KBM-7 (cell line): ENCODE measurements at regions not wholly inside any gene's neighbourhood (a gene's known extent, or its start where the extent isn't known, plus 50 kb on each side); places are given as distances from the start of the nearest gene placed in this dataset.
"Not testable (repeated sequence)": the region's sequence is repeated elsewhere in the genome, so short reads cannot be mapped to it uniquely, and the experiment has no call there.

ENCODE experiments used
- DNase-seq: peaks from one replicate; pipeline ENCODE4 v3.0.0-alpha.2; 2015
- in situ Hi-C: fragments of 300-500 bp; cut with MboI; formaldehyde crosslinking; loops from 2 replicates; pipeline ENCODE4 v1.14.3; 2020; ENCODE audit warnings: low sequenced_read_pairs, low pct_unique_long_range_greater_than_20kb, mixed read lengths

DNA sequence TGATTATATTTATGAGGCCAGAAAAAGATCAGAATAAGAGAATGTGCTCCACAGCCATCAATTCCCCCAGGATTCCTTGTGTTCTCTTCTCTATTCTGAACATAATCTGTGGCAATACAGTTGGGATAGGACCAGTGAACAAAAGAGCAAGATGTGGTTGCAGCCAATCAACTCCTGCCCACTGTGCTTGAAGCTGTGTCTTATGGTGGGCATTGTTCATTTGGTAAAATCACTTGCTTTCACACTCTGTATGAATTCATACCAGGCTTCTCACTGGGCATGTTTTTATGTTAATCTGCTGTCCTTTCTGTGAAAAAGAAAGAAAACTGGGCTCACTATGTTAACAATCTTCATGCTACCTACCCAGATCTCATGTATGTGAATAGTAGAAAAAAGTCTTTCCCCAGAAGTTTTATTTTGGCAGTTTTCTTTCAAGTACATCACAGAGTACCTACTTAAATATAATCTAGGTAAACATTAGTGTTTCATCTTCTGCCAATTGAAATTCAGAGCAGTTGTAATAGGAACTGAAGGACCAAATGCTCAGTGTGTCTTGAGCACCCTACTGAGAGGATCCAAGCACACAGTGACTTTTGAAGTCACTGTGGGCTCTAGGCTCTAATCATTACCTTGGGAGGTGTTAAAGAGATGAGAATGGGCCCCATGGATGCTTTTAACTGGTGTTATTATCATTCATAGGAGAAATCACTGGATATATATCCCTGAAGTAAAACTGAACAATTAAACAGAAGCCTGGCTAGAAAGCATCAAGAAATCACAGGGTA lies 429.2 kb upstream of the TRAM1L1 start:
- in situ Hi-C loops: no loop called here
- no peak for DNase-seq

DNA sequence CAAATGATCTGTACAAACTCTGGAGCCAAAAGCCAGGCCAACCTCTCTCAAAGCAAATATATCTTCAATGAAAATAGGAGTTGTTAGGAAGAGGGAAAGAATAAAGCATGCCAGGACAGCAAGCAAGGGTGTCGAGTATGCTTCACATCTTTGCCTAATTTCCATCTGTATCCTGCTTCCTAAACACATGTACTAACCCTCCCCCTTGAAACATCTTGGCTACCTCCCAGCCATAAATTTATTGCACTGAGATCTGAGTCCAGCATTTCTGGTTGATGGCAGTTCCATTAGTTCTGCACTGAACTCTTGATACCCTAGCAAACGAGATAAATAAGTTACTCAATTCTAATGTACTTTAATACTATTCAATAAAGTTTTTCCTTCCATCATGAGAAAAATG lies 430.5 kb upstream of the TRAM1L1 start:
- no peak for DNase-seq
- in situ Hi-C loops: no loop called here

DNA sequence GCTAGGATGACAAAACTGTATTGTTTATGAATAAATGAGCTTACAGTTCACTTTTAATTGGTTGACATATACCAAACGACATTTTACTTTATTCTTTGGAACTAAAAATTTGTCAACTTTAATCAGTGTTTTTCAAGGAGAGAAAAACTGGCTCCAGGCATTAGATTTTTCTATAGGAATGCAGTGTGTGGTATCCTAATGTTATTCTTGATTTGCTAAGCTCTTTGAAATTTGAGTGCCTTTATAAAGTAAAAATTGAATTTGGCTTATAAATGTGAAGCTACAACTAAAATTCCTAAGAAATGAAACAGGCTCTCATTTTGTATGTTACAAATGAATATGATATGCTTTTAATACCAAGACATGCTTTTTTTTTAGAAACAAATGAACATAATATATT lies 442.2 kb upstream of the TRAM1L1 start:
- no peak for DNase-seq
- in situ Hi-C loops: no loop called here

DNA sequence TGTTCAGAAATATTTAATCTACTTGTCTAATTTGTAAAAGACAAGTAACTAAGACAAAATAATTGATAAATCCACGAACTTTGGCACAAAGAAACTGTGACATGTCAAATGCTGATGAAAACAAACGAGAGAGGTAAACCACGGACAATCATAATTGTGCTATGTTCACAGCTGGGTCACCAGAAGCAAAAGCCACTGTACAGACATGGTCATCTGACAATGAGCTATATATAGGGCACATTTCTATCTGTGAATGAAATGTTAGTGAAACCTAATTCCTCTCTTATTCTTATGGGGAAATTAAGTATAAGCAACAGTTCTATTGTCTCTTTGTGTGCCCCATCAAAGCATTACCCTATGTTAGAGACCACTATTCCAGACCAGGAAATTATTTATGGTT lies 444.0 kb upstream of the TRAM1L1 start:
- in situ Hi-C loops: no loop called here
- DNase-seq: no peak

DNA sequence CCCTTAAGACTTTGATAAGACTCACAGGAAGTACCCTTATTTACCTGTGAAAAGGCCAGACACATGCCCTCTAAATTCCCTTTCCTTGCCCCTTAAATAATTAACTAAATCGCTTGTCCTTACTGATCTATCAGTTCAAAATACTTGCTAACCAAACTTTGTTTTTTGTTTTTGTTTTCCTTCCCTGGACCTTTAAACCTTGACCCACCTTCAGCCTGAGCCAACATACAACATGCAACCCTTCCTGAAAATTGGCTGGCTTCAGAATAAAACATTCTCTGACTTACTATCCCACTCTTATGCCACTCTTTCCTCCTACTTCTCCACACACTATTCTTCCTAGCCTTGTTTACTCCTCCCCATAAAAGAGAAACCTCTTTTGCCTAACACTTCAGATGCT lies 448.1 kb upstream of the TRAM1L1 start:
- no peak for DNase-seq
- in situ Hi-C loops: no loop called here

GRCh38 chr4:117545039-117545438 lies 459.7 kb upstream of the TRAM1L1 start:
- in situ Hi-C loops: no loop called here
- DNase-seq: no peak

- in situ Hi-C loops: no loop called here
- no peak for DNase-seq
These were observed 464.1 kb upstream of the TRAM1L1 start for GRCh38 chr4:117549524-117549923.

DNA sequence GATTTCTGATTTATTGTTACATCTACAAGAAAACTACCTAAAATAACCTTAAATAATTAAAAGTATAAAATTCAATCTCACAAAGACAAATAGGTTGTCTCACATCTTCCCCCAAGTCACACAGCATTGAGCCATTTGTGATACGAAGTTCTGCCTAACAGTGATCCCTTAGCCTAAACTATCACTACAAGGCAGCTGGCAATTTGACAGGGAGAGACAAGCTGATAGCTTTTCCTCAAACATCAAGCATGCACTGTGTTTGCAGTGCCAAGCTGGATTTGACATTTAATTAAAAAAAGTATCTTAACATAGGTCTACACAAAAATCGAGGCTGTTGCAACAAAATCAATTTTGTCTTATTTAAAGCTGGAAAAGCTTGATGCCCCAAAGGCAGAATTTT lies 464.7 kb upstream of the TRAM1L1 start:
- no peak for DNase-seq
- in situ Hi-C loops: no loop called here

- in situ Hi-C loops: no loop called here
- peak; percentile 15 for DNase-seq
These were observed 474.0 kb upstream of the NDST3 start for GRCh38 chr4:117560329-117560728.

DNA sequence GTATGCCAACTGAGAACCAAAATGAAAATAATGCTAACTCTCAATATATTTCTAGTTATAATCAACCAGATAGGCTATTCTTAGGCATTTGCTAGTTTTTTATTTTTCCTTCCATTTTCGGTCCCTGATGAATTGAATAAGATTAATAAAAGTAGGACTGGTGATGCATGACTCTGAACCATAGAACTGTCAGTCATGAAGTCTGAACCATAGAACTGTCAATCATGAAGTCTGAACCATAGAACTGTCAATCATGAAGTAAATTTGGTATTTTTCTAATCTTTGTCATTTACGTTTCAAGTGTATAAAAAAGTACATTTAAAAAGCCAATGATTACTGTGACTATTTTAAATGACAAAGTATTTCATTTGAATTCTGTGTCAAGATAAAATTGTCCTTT lies 460.2 kb upstream of the NDST3 start:
- no peak for DNase-seq
- in situ Hi-C loops: no loop called here

- in situ Hi-C loops: no loop called here
- no peak for DNase-seq
These were observed 458.4 kb upstream of the NDST3 start for GRCh38 chr4:117575850-117576249.

DNA sequence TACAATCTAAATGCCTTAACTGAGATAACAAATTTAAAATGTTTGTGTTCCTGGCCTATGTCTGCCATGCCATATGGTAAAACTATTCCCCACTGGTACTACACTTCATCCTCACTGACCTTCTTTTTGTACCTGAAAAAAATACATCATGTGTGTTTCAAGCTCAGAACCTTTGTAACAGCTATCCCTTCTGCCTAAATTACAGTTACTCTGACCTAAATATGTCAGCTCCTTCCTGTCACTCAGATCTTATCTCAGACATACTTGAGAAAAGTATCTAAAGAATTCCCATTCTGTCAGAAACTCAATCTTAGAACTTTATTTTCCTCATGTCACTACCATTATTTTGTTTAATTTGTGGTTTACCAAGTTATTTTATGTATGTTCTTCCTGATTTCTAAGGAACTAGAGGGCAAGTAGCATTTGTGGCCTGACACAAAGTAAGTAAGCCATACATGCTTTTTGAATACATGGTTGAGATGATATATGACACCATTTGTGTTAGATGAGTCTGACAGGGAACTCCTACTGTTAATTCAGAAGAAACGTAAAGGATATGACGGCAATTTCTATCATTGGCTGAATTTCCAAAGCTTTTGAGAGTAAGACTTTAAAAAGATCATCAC lies 456.5 kb upstream of the NDST3 start:
- in situ Hi-C loops: no loop called here
- peak; percentile 7 for DNase-seq

DNA sequence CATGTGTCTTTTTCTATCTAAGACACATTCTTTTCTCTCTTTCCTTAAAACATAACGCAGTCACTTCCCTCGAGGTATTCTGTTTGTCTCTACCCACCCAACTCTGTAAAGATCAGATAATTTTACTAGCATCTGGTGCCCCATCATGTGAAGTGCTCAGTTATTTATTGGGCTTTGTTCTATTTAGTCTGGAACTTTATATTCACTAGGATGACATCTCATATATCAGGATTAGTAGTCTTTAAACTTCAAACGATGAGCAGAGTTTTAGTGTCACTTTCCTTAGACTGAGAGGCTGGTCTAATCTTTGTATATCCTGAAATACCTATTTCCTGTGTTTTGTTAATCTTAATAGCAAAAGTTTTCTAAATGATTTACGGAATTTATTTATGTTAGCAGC lies 445.5 kb upstream of the NDST3 start:
- DNase-seq: no peak
- in situ Hi-C loops: no loop called here

DNA sequence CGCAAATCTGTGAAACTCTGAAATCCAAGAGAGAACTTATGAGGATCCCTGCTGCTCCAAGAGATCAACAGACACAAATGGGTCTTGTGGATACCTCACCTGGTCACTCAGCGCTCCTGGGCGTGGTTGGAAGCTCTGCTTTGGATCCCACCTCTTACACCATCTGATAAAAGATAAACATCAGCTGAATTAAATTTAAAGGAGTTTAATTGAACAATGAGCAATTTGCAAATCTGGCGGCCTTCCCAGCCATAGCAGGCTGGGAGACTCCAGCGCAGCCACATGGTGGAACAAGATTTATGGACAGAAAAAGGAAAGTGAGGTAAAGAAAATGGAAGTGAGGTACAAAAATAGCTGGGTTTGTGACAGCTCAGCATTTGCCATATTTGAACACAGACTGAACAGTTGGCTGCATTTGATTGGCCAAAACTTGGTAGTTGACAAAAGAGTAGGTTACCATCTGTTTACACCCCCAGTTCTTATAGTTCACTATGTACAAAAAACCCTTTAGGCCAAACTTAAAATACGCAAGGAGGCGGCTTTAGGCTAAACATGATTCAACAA lies 437.3 kb upstream of the NDST3 start:
- in situ Hi-C loops: no loop called here
- no peak for DNase-seq

- DNase-seq, in situ Hi-C loops: not testable (repeated sequence)
These were observed 434.9 kb upstream of the NDST3 start for GRCh38 chr4:117599393-117599792.

- in situ Hi-C loops: not testable (repeated sequence)
These were observed 433.4 kb upstream of the NDST3 start for GRCh38 chr4:117600936-117601335.

DNA sequence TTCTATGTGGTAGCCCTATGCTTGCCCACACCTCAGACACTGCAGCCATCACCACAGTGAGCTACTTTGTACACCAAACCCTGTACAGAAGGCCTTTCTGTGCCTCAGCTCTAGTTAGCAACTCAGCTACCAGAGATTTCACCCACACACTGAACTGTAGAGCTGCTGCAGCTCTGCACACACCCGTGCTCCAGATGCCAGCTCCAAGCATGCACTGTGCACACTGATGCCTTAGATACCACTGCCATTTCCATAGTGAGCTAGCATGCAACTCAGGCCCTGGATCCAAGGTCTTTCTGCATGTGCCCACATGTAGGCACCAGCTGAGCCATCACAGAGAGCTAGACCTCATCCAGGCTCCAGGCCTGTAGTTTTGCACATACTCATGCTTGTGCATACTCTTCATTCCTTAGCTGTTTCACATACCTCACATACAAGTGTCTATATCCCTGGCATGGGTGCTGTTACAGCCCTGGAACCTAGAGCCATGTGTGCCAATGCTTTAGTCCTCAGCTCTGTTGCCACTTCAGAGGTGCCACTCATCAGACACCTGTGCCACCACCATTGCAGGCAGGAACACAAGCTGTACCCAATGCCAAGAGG lies 423.5 kb upstream of the NDST3 start:
- in situ Hi-C loops: no loop called here
- no peak for DNase-seq

More at GRCh38 chr4:117600936-117601335, 433.4 kb upstream of the NDST3 start:
- DNase-seq: not testable (repeated sequence)

- in situ Hi-C loops: no loop called here
- DNase-seq: no peak
These were observed 412.6 kb upstream of the NDST3 start for GRCh38 chr4:117621673-117622072.

DNA sequence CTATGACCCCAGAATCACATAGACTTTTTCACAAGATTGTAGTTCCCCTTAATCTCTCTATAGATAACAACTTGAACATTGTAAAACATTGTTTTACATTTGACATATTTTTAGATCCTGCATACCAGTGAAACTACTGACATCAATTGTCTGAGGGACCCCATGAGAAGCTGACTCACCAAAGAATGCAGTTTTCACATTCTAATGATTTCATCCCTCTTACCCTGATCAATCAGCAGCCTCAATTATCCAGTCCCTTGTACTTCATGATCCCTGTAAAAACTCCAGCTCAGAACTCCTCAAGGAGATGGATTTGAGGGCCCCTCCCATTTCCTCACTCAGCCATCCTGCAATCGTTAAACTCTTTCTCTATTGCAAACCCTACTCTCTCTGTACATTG lies 411.0 kb upstream of the NDST3 start:
- DNase-seq: no peak
- in situ Hi-C loops: no loop called here

DNA sequence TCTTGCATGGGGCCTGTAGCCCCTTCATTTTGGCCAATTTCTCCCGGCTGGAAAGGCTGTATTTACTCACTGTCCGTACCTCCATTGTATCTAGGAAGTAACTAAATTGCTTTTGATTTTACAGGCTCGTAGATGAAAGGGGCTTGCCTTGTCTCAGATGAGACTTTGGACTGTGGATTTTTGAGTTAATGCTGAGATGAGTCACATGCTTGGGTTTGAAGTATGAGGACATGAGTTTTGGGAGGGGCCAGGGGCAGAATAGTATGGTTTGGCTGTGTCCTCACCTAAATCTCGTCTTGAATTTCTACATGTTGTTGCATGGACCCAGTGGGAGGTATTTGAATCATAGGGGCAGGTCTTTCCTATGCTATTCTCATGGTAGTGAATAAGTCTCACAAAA lies 407.6 kb upstream of the NDST3 start:
- in situ Hi-C loops: no loop called here
- DNase-seq: no peak
